Small intestine (tissue), 7 donors: ENCODE measurements at regions not wholly inside any gene's neighbourhood (a gene's known extent, or its start where the extent isn't known, plus 50 kb on each side); places are given as distances from the start of the nearest gene placed in this dataset.

ENCODE experiments used
- DNase-seq, 2 donors: peaks; one replicate each; pipeline versions ENCODE4 v3.0.0 to v3.0.0-alpha.2; 2013
- FAIRE-seq: peaks from 2 replicates; lab custom pipeline; 2012; peaks lifted over from hg19 to GRCh38; lab: Jason Lieb, UNC
- H3K27ac ChIP-seq, 3 donors: one replicate each; pipeline ENCODE4 v1.5.1; 2013; ENCODE audit warnings: low read length in 2 of 3, mild to moderate bottlenecking in 2 of 3, control low read depth in 1 of 3, inconsistent platforms in 1 of 3, low read depth in 1 of 3, moderate library complexity in 1 of 3
- H3K27me3 ChIP-seq, 3 donors: one replicate each; pipeline ENCODE4 v1.6.1; 2013; ENCODE audit warnings: low read length in 3 of 3, inconsistent platforms in 1 of 3; ENCODE audit not compliant: control insufficient read depth in 3 of 3, insufficient read depth in 3 of 3
- H3K36me3 ChIP-seq, 3 donors: one replicate each; pipeline ENCODE4 v1.6.1; 2013; ENCODE audit warnings: low read length in 3 of 3, inconsistent platforms in 1 of 3, low read depth in 1 of 3, mild to moderate bottlenecking in 1 of 3, moderate library complexity in 1 of 3; ENCODE audit not compliant: control insufficient read depth in 3 of 3, insufficient read depth in 2 of 3
- H3K4me1 ChIP-seq, 3 donors: one replicate each; pipeline ENCODE4 v1.6.1; 2013; ENCODE audit warnings: low read length in 2 of 3, inconsistent platforms in 1 of 3, low read depth in 1 of 3, mild to moderate bottlenecking in 1 of 3, moderate library complexity in 1 of 3; ENCODE audit not compliant: control insufficient read depth in 3 of 3, insufficient read depth in 2 of 3
- H3K4me3 ChIP-seq, 3 donors: one replicate each; pipeline ENCODE4 v1.5.1; 2013; ENCODE audit warnings: low read length in 3 of 3, control low read depth in 1 of 3, inconsistent platforms in 1 of 3, low read depth in 1 of 3, mild to moderate bottlenecking in 1 of 3, moderate library complexity in 1 of 3
- H3K9me3 ChIP-seq, 2 donors: one replicate each; pipeline ENCODE4 v1.6.1; 2013; ENCODE audit warnings: low read depth in 1 of 2, low read length in 1 of 2; ENCODE audit not compliant: control insufficient read depth in 2 of 2, insufficient read depth in 1 of 2
- WGBS, 3 donors: extraction: QIAGEN DNeasy Blood & Tissue Kit; methylation state at CpG; one replicate each; pipeline ENCODE4 v1.1.7; 2013; 5-methylcytosine and 5-hydroxymethylcytosine counted together
- donor health status: healthy with polysubstance abuse.
- donor health status: control.
- donor health status: control.
- donor health status: Bipolar disorder and iron deficiency.
- donor health status: healthy.

DNA sequence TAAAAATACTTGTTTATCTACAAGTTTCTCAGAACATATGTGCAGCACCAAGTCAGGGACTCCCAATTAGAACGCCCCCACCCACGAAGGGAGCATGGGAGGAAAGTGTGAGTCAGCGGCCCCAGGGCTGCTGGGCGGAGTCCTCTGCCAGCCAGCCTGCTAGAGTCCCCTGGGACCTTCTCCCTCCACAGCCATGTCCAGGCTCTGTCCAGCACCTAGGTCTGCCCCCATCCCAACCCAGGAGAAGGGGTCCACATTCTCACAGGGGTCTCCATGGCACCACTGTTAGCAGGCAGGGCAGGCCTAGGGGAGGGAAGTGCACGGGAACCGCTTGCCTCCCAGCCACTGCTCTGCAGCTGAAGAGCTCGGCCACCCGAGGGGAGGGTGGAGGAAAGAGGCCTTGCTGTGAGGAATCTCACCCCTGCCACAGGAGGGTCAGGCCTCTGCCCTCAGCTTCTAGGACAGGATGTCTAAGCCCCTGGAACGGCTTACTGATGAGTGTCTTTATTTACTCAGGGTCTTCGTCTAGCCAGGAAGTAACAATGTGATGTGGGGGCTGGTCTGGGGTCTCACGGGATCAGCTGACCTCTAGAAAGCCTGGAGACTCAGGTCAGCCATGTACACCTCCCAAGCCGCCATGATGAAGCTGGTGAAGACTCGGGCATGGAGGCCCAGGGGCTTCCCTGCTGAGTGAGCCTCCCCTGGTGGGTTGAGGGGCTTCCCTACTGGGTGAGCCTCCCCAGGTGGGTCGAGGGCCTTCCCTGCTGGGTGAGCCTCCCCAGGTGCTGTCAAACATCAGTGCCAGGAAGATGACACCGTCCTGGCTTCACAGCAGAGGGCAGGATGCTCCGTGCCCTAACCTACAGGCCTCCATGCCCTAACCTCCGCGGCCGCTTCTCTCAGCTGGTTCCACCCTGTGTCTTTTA is 190.3 kb downstream of the RBFOX3 start:
- no peaks in the 10 kb centered on the region for H3K36me3 ChIP-seq
- H3K9me3 ChIP-seq, result no peaks in the 10 kb centered on the region
- 44 to 52% (median 48%) methylated on average over 19 of the region's 19 CpGs for WGBS, 3 donors
- DNase-seq (no peak), FAIRE-seq (no peak)
- no peak overlapping the region for H3K27ac ChIP-seq
- no peak overlapping the region for H3K4me3 ChIP-seq
- peaks cover 0 to 6% (median 2%) of the 10 kb centered on the region in 3 donors for H3K27me3 ChIP-seq
- no peaks in the 10 kb centered on the region for H3K4me1 ChIP-seq

DNA sequence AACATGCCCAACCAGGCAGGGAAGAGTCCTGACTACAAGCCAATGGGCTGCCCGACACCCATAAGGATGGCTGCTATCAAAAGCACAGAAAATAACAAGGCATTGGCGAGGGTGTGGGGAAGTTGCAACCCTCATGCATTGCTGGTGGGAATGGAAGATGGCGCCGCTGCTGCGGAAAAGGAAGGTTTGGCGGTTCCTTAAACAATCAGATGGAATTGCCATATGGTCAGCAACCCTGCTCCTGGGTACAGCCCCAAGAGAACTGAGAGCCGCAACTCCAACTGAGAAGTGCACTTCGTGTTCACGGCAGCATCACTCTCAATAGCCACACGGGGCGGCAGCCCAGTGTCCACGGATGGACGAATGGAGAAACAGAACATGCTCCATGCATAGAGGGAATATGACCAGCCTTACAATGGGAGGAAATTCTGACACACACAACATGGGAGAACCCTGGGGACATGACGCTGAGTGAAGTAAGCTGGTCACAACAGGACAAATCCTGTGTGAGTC is 193.3 kb downstream of the RBFOX3 start:
- Histone ChIP-seq H3K4me3 (no peak overlapping the region), H3K9me3 (no peaks in the 10 kb centered on the region), H3K27ac (no peak overlapping the region), H3K36me3 (no peaks in the 10 kb centered on the region), H3K27me3 (peaks cover 0 to 22% (median 2%) of the 10 kb centered on the region in 3 donors), H3K4me1 (no peaks in the 10 kb centered on the region)
- DNase-seq (no peak), FAIRE-seq (no peak)
- 79 to 83% (median 81%) methylated on average over 14 of the region's 14 CpGs for WGBS, 3 donors

DNA sequence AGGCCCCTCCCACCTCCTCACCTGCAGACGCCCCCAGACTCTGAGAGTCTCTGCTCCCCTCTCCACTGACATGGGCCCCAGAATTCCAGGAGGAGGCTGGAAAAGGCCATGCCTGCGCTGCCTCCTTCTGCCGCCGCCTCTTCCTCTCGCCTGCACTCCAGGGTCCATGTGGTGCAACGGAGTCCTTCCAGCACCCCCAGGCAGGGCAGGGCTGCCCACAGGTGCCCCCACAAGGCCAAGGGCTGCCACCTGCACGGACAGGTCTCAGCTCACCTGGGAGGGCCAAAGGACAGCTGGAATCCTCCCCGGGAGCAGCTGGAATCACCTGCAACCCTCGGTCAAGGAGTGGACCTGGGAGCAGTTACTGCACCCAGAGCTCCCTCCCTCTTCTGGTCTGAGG is 194.9 kb downstream of the RBFOX3 start:
- Histone ChIP-seq H3K27me3 (peaks cover 0 to 22% (median 2%) of the 10 kb centered on the region in 3 donors), H3K27ac (no peak overlapping the region), H3K4me3 (no peak overlapping the region), H3K9me3 (no peaks in the 10 kb centered on the region), H3K36me3 (no peaks in the 10 kb centered on the region), H3K4me1 (no peaks in the 10 kb centered on the region)
- no peak for DNase-seq
- no peak for FAIRE-seq
- WGBS, 3 donors, result 58 to 71% (median 61%) methylated on average over 7 to 9 of the region's 9 CpGs

DNA sequence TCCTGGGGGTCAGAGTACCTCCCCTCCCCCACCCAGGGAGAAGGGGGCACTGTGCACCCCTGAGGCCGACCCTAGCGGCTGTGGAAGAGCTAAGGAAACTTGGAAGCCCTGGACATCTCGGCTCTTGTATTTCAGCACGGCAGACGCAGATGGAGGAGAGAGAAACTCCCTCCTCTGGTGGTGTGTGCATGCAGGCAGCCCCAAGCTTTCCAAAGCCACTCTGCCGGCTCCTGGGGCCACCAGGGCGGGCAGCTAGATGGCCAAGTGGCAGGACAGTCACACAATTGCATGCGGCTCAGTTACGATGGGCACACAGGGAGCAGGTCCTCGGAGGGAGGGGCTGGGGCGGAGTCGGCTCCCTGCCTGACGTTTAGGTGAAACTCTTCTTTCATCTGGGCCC is 195.5 kb downstream of the RBFOX3 start:
- Histone ChIP-seq H3K4me1 (no peaks in the 10 kb centered on the region), H3K27ac (no peak overlapping the region), H3K36me3 (no peaks in the 10 kb centered on the region), H3K27me3 (peaks cover 0 to 22% (median 2%) of the 10 kb centered on the region in 3 donors), H3K9me3 (no peaks in the 10 kb centered on the region), H3K4me3 (no peak overlapping the region)
- FAIRE-seq (no peak), DNase-seq (no peak)
- 34 to 47% (median 43%) methylated on average over 13 of the region's 13 CpGs for WGBS, 3 donors

DNA sequence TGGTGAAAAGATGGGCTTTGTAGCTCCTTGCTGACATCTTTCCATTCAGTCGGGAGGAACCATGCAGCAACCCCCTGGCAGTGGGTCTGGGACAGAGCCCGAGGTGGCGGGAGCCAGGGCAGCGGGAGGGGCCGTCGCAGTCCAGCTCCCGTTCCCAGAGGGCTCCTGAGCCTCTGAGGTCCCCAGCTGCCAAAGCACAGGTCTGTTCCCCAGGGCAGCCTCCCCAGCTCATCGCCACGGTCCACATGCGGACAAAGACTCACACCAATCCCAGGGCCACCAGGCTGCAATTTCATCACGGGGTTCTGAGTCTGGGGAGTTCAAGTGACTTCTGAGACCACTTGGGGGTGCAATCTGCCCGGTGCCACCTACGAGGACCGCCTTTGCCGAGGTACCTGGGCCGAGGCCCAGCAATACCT is 196.0 kb downstream of the RBFOX3 start:
- Histone ChIP-seq H3K27me3 (peaks cover 0 to 22% (median 2%) of the 10 kb centered on the region in 3 donors), H3K9me3 (no peaks in the 10 kb centered on the region), H3K27ac (no peak overlapping the region), H3K4me3 (no peak overlapping the region), H3K4me1 (no peaks in the 10 kb centered on the region), H3K36me3 (no peaks in the 10 kb centered on the region)
- DNase-seq (no peak), FAIRE-seq (no peak)
- WGBS, 3 donors, result 42 to 57% (median 53%) methylated on average over 16 of the region's 16 CpGs

DNA sequence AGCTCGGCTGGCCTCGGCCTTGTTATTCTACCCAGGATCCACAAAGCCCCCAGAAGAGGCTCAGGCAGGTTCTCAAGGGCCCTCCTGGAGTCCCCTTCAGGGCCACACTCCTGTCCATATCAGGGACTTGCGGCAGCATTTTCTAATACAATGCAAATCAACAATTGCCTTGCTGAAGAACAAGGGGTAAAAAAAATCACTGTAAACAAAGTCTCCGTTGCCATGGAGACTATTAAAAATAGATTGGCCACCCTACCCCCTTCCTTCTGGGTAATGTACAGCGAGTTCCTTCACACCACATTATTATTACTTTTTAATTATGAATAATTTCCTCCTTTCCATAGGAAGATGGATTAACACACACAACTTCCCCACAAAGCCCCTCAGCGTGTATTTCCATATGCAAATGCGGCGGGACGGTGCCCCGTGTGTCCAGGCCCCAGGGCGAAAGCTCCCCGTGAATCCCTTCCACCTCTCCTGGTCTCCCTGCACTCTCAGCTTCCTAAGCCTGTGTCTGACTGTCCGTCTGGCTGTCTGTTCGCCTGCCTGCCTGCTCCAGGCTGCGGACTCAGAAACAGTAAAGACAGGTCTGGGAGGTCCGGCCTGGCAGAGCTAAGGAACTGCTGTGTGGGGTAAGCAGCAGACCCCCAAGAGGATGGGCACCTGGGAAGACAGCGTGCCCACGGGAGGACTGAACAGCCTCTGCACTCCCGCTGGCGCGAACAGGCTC is 196.6 kb downstream of the RBFOX3 start:
- no peak overlapping the region for H3K4me3 ChIP-seq
- H3K4me1 ChIP-seq, result no peaks in the 10 kb centered on the region
- peaks cover 0 to 22% (median 2%) of the 10 kb centered on the region in 3 donors for H3K27me3 ChIP-seq
- H3K27ac ChIP-seq, result no peak overlapping the region
- DNase-seq (no peak), FAIRE-seq (no peak)
- no peaks in the 10 kb centered on the region for H3K9me3 ChIP-seq
- 61 to 66% (median 63%) methylated on average over 21 of the region's 21 CpGs for WGBS, 3 donors
- no peaks in the 10 kb centered on the region for H3K36me3 ChIP-seq

DNA sequence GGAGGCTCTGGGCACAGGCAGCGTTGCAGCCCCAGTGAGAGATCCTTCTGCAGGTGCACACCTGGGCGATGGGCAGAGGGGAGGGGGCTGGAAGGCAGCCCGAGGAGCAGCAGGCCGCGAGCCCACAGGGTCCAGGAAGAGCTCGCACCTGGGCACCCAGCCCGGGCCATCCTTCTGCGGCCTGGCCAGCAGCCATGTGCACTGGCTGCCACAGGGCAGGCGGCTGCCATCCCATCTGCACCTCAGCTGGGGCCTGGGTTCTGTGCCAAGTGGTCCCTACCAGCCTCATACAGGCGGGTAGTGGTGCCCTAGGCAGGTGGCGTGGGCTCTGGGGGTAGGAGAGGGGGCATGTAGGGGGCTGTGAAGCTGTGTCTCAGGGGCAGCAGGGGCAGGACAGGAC is 197.2 kb downstream of the RBFOX3 start:
- Histone ChIP-seq H3K9me3 (no peaks in the 10 kb centered on the region), H3K4me3 (no peak overlapping the region), H3K36me3 (no peaks in the 10 kb centered on the region), H3K4me1 (no peaks in the 10 kb centered on the region), H3K27ac (no peak overlapping the region), H3K27me3 (peaks cover 0 to 22% (median 2%) of the 10 kb centered on the region in 3 donors)
- DNase-seq (no peak), FAIRE-seq (no peak)
- 19 to 72% (median 35%) methylated on average over 4 to 11 of the region's 11 CpGs for WGBS, 3 donors

DNA sequence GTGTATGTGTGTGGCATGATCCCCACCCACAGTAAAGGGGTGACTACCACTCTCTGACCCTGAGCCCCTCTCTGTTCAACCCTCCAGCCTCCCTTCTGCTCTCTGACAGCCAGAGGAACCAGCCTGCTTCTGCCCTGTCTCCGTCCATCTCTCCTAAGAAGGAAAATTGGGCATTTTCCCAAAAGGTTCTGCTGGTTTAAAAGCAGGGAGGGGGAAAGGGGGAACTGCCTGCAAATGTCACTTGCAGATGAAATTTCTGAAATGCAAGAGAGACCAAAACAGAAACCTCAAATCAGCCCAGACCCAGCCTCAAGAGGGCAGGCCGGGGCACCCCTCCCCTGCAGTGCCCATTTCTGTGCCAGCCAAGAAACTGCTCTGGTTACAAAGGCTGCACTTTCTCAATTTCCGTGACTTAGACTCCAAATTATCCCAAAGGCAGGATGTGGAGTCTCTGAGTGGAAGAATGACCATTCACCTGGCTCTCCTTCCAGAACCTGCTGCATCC is 197.9 kb downstream of the RBFOX3 start:
- FAIRE-seq, result no peak
- H3K4me3 ChIP-seq, result no peak overlapping the region
- no peaks in the 10 kb centered on the region for H3K4me1 ChIP-seq
- 58 to 72% (median 68%) methylated on average over 3 of the region's 3 CpGs for WGBS, 3 donors
- no peaks in the 10 kb centered on the region for H3K9me3 ChIP-seq
- no peak for DNase-seq
- H3K27me3 ChIP-seq, result peaks cover 0 to 29% (median 2%) of the 10 kb centered on the region in 3 donors
- H3K27ac ChIP-seq, result no peak overlapping the region
- no peaks in the 10 kb centered on the region for H3K36me3 ChIP-seq
